ENCODE measurements at regions not wholly inside any gene's neighbourhood (a gene's known extent, or its start where the extent isn't known, plus 50 kb on each side); places are given as distances from the start of the nearest gene placed in this dataset.

DNA sequence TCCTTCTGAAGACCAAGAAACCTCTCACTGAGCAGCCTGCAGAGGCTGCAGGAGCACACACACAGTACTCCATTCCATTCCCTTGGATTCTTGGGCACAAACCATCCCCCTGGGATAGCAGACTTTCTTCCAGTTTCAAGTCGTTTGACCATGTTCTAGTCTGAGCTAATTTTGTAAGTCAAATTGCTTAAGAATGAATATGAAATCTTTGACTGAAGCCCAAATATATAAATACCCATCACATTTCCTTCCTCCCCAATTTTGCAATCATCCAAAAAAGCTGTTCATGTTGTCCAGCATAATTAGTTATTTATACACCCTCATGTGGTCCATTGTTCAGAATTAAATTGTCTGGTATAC lies 231.2 kb upstream of the TPRG1 start:
- Histone ChIP-seq H3K4me1 (peaks cover 0 to 64% (median 11%) of the 10 kb centered on the region in 9 donors), H3K27ac (peak overlapping the region in 3 of 10 donors; percentile 14 to 59 (median 16)), H3K27me3 (no peaks in the 10 kb centered on the region), H3K9me3 (no peaks in the 10 kb centered on the region), H3K36me3 (no peaks in the 10 kb centered on the region), H3K4me3 (no peak overlapping the region)
- TF ChIP-seq, protein P1, sequence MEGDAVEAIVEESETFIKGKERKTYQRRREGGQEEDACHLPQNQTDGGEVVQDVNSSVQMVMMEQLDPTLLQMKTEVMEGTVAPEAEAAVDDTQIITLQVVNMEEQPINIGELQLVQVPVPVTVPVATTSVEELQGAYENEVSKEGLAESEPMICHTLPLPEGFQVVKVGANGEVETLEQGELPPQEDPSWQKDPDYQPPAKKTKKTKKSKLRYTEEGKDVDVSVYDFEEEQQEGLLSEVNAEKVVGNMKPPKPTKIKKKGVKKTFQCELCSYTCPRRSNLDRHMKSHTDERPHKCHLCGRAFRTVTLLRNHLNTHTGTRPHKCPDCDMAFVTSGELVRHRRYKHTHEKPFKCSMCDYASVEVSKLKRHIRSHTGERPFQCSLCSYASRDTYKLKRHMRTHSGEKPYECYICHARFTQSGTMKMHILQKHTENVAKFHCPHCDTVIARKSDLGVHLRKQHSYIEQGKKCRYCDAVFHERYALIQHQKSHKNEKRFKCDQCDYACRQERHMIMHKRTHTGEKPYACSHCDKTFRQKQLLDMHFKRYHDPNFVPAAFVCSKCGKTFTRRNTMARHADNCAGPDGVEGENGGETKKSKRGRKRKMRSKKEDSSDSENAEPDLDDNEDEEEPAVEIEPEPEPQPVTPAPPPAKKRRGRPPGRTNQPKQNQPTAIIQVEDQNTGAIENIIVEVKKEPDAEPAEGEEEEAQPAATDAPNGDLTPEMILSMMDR (IDR thresholded peaks at IDR 0.05) = no peak
- peak; percentile 44 to 81 (median 68) for ATAC-seq
- intact Hi-C loops (cut with DNase I) = loop anchor here in 3 of 10 donors (10.0 kb wide), 5 partner anchors 256 to 596 kb away; no protein-coding TSS in a partner anchor
- no peak for DNase-seq
- WGBS, 2 donors = 36 to 52% methylated on average over 1 of the region's 1 CpG

- no peak overlapping the region for H3K4me3 ChIP-seq
- no peaks in the 10 kb centered on the region for H3K36me3 ChIP-seq
- intact Hi-C loops (cut with DNase I) = loop anchor here in 3 of 10 donors (10.0 kb wide), 5 partner anchors 256 to 596 kb away; no protein-coding TSS in a partner anchor
- ATAC-seq (peak in 4 of 8 donors; percentile 40 to 67 (median 48)), DNase-seq (no peak)
- peak overlapping the region in 3 of 10 donors; percentile 7 to 71 (median 14) for H3K27ac ChIP-seq
- H3K9me3 ChIP-seq = no peaks in the 10 kb centered on the region
- H3K4me1 ChIP-seq = peaks cover 0 to 68% (median 11%) of the 10 kb centered on the region in 9 donors
- TF ChIP-seq, protein P1 (IDR thresholded peaks at IDR 0.05) = no peak
- WGBS, 2 donors = 92 to 98% methylated on average over 3 of the region's 3 CpGs
- no peaks in the 10 kb centered on the region for H3K27me3 ChIP-seq
Measured at GRCh38 chr3:188941103-188941502, 230.7 kb upstream of the TPRG1 start.

- Histone ChIP-seq H3K4me1 (peaks cover 7 to 79% (median 13%) of the 10 kb centered on the region in 9 donors), H3K27me3 (no peaks in the 10 kb centered on the region), H3K36me3 (no peaks in the 10 kb centered on the region), H3K27ac (no peak overlapping the region), H3K4me3 (no peak overlapping the region), H3K9me3 (no peaks in the 10 kb centered on the region)
- ATAC-seq (no peak), DNase-seq (no peak)
- 99% methylated on average over 2 of the region's 2 CpGs for whole genome bisulfite sequencing, 2 donors
- intact Hi-C loops (cut with DNase I) = loop anchor here in 3 of 10 donors (10.0 kb wide), 5 partner anchors 257 to 597 kb away; no protein-coding TSS in a partner anchor
- TF ChIP-seq, protein P1 (IDR thresholded peaks at IDR 0.05) = no peak
Measured at GRCh38 chr3:188942191-188942590, 229.6 kb upstream of the TPRG1 start.

DNA sequence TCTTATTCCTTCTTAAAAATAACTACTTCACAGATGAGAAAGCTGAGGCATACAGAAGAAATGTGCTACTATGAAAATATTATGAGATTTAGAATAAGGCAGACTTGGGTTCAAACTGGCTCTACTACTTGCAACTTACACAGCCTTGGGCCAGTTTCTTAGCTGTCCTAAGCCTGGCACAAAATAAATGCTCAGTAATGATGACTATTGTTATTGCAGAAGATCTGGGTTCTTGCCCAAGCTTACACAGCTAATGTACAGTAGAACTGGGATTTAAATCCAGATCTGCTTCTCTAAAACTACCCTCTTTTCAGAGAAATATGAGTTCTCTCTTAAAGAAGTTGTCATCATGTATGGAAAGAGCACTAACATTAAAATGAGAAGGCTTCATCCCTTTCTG lies 228.2 kb upstream of the TPRG1 start:
- intact Hi-C loops (cut with DNase I) = loop anchor here in 3 of 10 donors (1.0 to 10.0 kb wide), 6 partner anchors 28 to 599 kb away; no protein-coding TSS in a partner anchor

More for the DNA sequence above, 228.2 kb upstream of the TPRG1 start:
- no peak for DNase-seq
- no peak overlapping the region for H3K4me3 ChIP-seq
- no peaks in the 10 kb centered on the region for H3K27me3 ChIP-seq
- TF ChIP-seq, protein P1 (IDR thresholded peaks at IDR 0.05) = no peak
- H3K4me1 ChIP-seq = peaks cover 12 to 93% (median 25%) of the 10 kb centered on the region in 9 donors
- H3K27ac ChIP-seq = peak overlapping the region in 1 of 10 donors; percentile 57
- no peaks in the 10 kb centered on the region for H3K36me3 ChIP-seq
- ATAC-seq = no peak
- H3K9me3 ChIP-seq = no peaks in the 10 kb centered on the region
